OCI-LY1 (cell line): ENCODE measurements at regions not wholly inside any gene's neighbourhood (a gene's known extent, or its start where the extent isn't known, plus 50 kb on each side); places are given as distances from the start of the nearest gene placed in this dataset.

Experiments used
- H2AFZ ChIP-seq: fragments of 200-600 bp; sonication (generic), shearing (Covaris generic); 2 replicates; pipeline ENCODE4 v1.6.0; 2014; ENCODE audit warnings: antibody characterized with exemption, mild to moderate bottlenecking, low read length
- H3F3A ChIP-seq: fragments of 200-600 bp; sonication (generic), shearing (Covaris generic); 2 replicates; pipeline ENCODE4 v1.6.0; 2014; ENCODE audit warnings: mild to moderate bottlenecking, antibody characterized with exemption, low read length, moderate library complexity; ENCODE audit not compliant: insufficient read depth
- H3K27ac ChIP-seq: fragments of 200-600 bp; sonication (generic); 2 replicates; pipeline ENCODE4 v1.5.1; 2014; ENCODE audit warnings: low read length, mixed run types, mild to moderate bottlenecking, low read depth; ENCODE audit not compliant: poor library complexity, severe bottlenecking
- H3K27me3 ChIP-seq: fragments of 200-600 bp; sonication (generic); 2 replicates; pipeline ENCODE4 v1.6.0; 2014; ENCODE audit warnings: antibody characterized with exemption, mild to moderate bottlenecking, low read length, moderate library complexity; ENCODE audit not compliant: insufficient read depth
- H3K36me3 ChIP-seq: fragments of 200-600 bp; sonication (generic); 2 replicates; pipeline ENCODE4 v1.6.1; 2014; ENCODE audit warnings: mild to moderate bottlenecking, antibody characterized with exemption, low read length, moderate library complexity, mixed read lengths; ENCODE audit not compliant: insufficient read depth
- H3K4me1 ChIP-seq: fragments of 200-600 bp; sonication (generic); 2 replicates; pipeline ENCODE4 v1.5.1; 2014; ENCODE audit warnings: mild to moderate bottlenecking, low read length, moderate library complexity; ENCODE audit not compliant: insufficient read depth, severe bottlenecking
- H3K4me2 ChIP-seq: fragments of 200-600 bp; sonication (generic), shearing (Covaris generic); 2 replicates; pipeline ENCODE4 v1.6.1; 2014; ENCODE audit warnings: low read length
- H3K4me3 ChIP-seq: fragments of 200-600 bp; sonication (generic); 2 replicates; pipeline ENCODE4 v1.5.1; 2014; ENCODE audit warnings: low read length, low read depth, mild to moderate bottlenecking, mixed read lengths; ENCODE audit not compliant: poor library complexity, severe bottlenecking
- H3K79me2 ChIP-seq: fragments of 200-600 bp; shearing (Covaris generic); 2 replicates; pipeline ENCODE4 v1.6.1; 2016; ENCODE audit warnings: mixed run types, low read length, mixed read lengths; ENCODE audit not compliant: insufficient read depth
- H3K9ac ChIP-seq: fragments of 200-600 bp; sonication (generic), shearing (Covaris generic); 2 replicates; pipeline ENCODE4 v1.6.1; 2014; ENCODE audit warnings: mild to moderate bottlenecking, low read length, mixed read lengths
- H3K9me2 ChIP-seq: fragments of 200-600 bp; sonication (generic), shearing (Covaris generic); 2 replicates; pipeline ENCODE4 v1.6.1; 2014; ENCODE audit warnings: low read depth, mild to moderate bottlenecking, low read length, mixed read lengths
- H3K9me3 ChIP-seq: fragments of 200-600 bp; shearing (Covaris generic); 2 replicates; pipeline ENCODE4 v1.6.1; 2014; ENCODE audit warnings: low read length, mixed read lengths
- H4K20me1 ChIP-seq: fragments of 200-600 bp; sonication (generic), shearing (Covaris generic); 2 replicates; pipeline ENCODE4 v1.6.0; 2016; ENCODE audit warnings: mild to moderate bottlenecking, low read length; ENCODE audit not compliant: insufficient read depth
- CTCF ChIP-seq: fragments of 200-600 bp; sonication (generic), shearing (Covaris generic); IDR thresholded peaks from 2 replicates; pipeline ENCODE4 v1.5.1; 2017; ENCODE audit warnings: mild to moderate bottlenecking, antibody characterized with exemption, low read length, moderate library complexity, mixed read lengths
- EZH2 ChIP-seq: fragments of 200-600 bp; sonication (generic), shearing (Covaris generic); IDR thresholded peaks from 2 replicates; pipeline ENCODE4 v1.8.0; 2017; ENCODE audit warnings: borderline replicate concordance, mixed run types, mild to moderate bottlenecking, antibody characterized with exemption, low read length, moderate library complexity, mixed read lengths

- TF ChIP-seq CTCF (no peak), EZH2 (no peak)
- no peaks in the 10 kb centered on the region for H3K4me1 ChIP-seq
- no peak overlapping the region for H3K4me2 ChIP-seq
Measured at GRCh38 chr17:55668312-55668920, 54.2 kb downstream of the TMEM100 start.

GRCh38 chr17:55666806-55667205 is 55.9 kb downstream of the TMEM100 start:
- no peak for TF ChIP-seq EZH2
- TF ChIP-seq CTCF, result no peak
- Histone ChIP-seq H3F3A (no peaks in the 10 kb centered on the region), H3K4me2 (no peak overlapping the region), H3K4me3 (no peak overlapping the region), H3K27ac (no peak overlapping the region), H3K27me3 (no peaks in the 10 kb centered on the region), H3K36me3 (no peaks in the 10 kb centered on the region), H3K79me2 (no peaks in the 10 kb centered on the region), H3K9ac (no peak overlapping the region), H3K4me1 (no peaks in the 10 kb centered on the region), H4K20me1 (no peaks in the 10 kb centered on the region), H3K9me3 (no peaks in the 10 kb centered on the region), H3K9me2 (no peaks in the 10 kb centered on the region), H2AFZ (no peak overlapping the region)

More at GRCh38 chr17:55668312-55668920, 54.2 kb downstream of the TMEM100 start:
- H2AFZ ChIP-seq, result no peak overlapping the region
- H3K9ac ChIP-seq, result no peak overlapping the region
- no peaks in the 10 kb centered on the region for H3K36me3 ChIP-seq
- no peak overlapping the region for H3K27ac ChIP-seq
- no peak overlapping the region for H3K4me3 ChIP-seq
- H3F3A ChIP-seq, result no peaks in the 10 kb centered on the region
- no peaks in the 10 kb centered on the region for H3K27me3 ChIP-seq
- no peaks in the 10 kb centered on the region for H3K9me2 ChIP-seq
- H3K9me3 ChIP-seq, result no peaks in the 10 kb centered on the region
- H4K20me1 ChIP-seq, result no peaks in the 10 kb centered on the region
- no peaks in the 10 kb centered on the region for H3K79me2 ChIP-seq

- no peaks in the 10 kb centered on the region for H3K4me1 ChIP-seq
- no peaks in the 10 kb centered on the region for H3F3A ChIP-seq
- no peak overlapping the region for H3K4me3 ChIP-seq
- H2AFZ ChIP-seq, result no peak overlapping the region
- no peak overlapping the region for H3K27ac ChIP-seq
- H3K9me2 ChIP-seq, result no peaks in the 10 kb centered on the region
- H3K4me2 ChIP-seq, result no peak overlapping the region
- no peaks in the 10 kb centered on the region for H4K20me1 ChIP-seq
- TF ChIP-seq CTCF (no peak), EZH2 (no peak)
- H3K9ac ChIP-seq, result no peak overlapping the region
- no peaks in the 10 kb centered on the region for H3K36me3 ChIP-seq
- H3K9me3 ChIP-seq, result no peaks in the 10 kb centered on the region
- no peaks in the 10 kb centered on the region for H3K79me2 ChIP-seq
- H3K27me3 ChIP-seq, result no peaks in the 10 kb centered on the region
Measured at GRCh38 chr17:55664287-55664686, 58.4 kb downstream of the TMEM100 start.
